ENCODE measurements at regions not wholly inside any gene's neighbourhood (a gene's known extent, or its start where the extent isn't known, plus 50 kb on each side); places are given as distances from the start of the nearest gene placed in this dataset.
"Not testable (repeated sequence)": the region's sequence is repeated elsewhere in the genome, so short reads cannot be mapped to it uniquely, and the experiment has no call there.

- Histone ChIP-seq H3K36me3 (no peaks in the 10 kb centered on the region), H3K27ac (no peak overlapping the region), H3K27me3 (no peaks in the 10 kb centered on the region), H3K4me1 (no peaks in the 10 kb centered on the region), H3K9me3 (replicated peaks) (no peaks in the 10 kb centered on the region), H3K4me3 (no peak overlapping the region)
- no peak for DNase-seq
Observed at GRCh38 chr5:14930486-14930885, 58.9 kb upstream of the ANKH start.

GRCh38 chr5:14929293-14930065 lies 57.9 kb upstream of the ANKH start:
- Histone ChIP-seq H3K36me3 (no peaks in the 10 kb centered on the region), H3K27ac (no peak overlapping the region), H3K27me3 (no peaks in the 10 kb centered on the region), H3K4me3 (no peak overlapping the region), H3K4me1 (no peaks in the 10 kb centered on the region), H3K9me3 (replicated peaks) (no peaks in the 10 kb centered on the region)
- no peak for DNase-seq

GRCh38 chr5:14928661-14929060 lies 57.1 kb upstream of the ANKH start:
- no peak for DNase-seq
- no peaks in the 10 kb centered on the region for H3K27me3 ChIP-seq
- no peaks in the 10 kb centered on the region for H3K4me1 ChIP-seq
- no peaks in the 10 kb centered on the region for H3K36me3 ChIP-seq
- no peaks in the 10 kb centered on the region for H3K9me3 ChIP-seq (replicated peaks)
- no peak overlapping the region for H3K4me3 ChIP-seq
- H3K27ac ChIP-seq: no peak overlapping the region

- DNase-seq: no peak
- Histone ChIP-seq H3K27ac (no peak overlapping the region), H3K9me3 (replicated peaks) (no peaks in the 10 kb centered on the region), H3K27me3 (no peaks in the 10 kb centered on the region), H3K36me3 (no peaks in the 10 kb centered on the region), H3K4me3 (no peak overlapping the region), H3K4me1 (no peaks in the 10 kb centered on the region)
Observed at GRCh38 chr5:14925326-14925725, 53.7 kb upstream of the ANKH start.

- H3K27ac ChIP-seq; DNase-seq; H3K27me3 ChIP-seq; H3K4me3 ChIP-seq; H3K36me3 ChIP-seq; H3K9me3 ChIP-seq (replicated peaks); H3K4me1 ChIP-seq: not testable (repeated sequence)
Observed at GRCh38 chr5:14922952-14923351, 51.4 kb upstream of the ANKH start.

- Histone ChIP-seq H3K4me1 (no peaks in the 10 kb centered on the region), H3K27me3 (no peaks in the 10 kb centered on the region), H3K27ac (no peak overlapping the region), H3K36me3 (no peaks in the 10 kb centered on the region), H3K4me3 (no peak overlapping the region), H3K9me3 (replicated peaks) (no peaks in the 10 kb centered on the region)
- no peak for DNase-seq
Observed at GRCh38 chr5:14922456-14922855, 50.9 kb upstream of the ANKH start.

Data from SJCRH30 (cell line).